IMR-90 (cell line): ENCODE measurements at regions not wholly inside any gene's neighbourhood (a gene's known extent, or its start where the extent isn't known, plus 50 kb on each side); places are given as distances from the start of the nearest gene placed in this dataset.

Source experiments
- ATAC-seq: fragments of 200-7000 bp; cut with Tn5 transposase; 2 replicates; pipeline ENCODE4 v1.9.1; 2020; ENCODE audit warnings: low read depth, mild to moderate bottlenecking, moderate library complexity
- BruUV-seq: library from RNA; stranded (reverse); fragments of 400-500 nt; replicated peaks from 2 replicates; lab custom pipeline; 2021; lab: Mats Ljungman, UMichigan
- CTCF ChIA-PET: fragments of 300-600 bp; formaldehyde crosslinking; extraction: SDS; loops from one replicate; lab custom pipeline; 2021; ENCODE audit warnings: antibody characterized with exemption; lab: Yijun Ruan, JAX
- POLR2A ChIA-PET: fragments of 300-600 bp; sonication (Branson Sonifier 250); formaldehyde crosslinking; loops from one replicate; lab custom pipeline; 2022; ENCODE audit warnings: antibody characterized with exemption; ENCODE audit not compliant: unreplicated experiment; lab: Charles Lee
- DNase-seq: peaks from one replicate; pipeline ENCODE4 v3.0.0; 2013
- H2AFZ ChIP-seq: replicated peaks from 2 replicates; pipeline ENCODE3; 2013; ENCODE audit warnings: low read length, mild to moderate bottlenecking; ENCODE audit not compliant: poor library complexity
- H2AK5ac ChIP-seq: 2 replicates; pipeline ENCODE4 v1.6.1; 2013; ENCODE audit warnings: low read depth, low read length, inconsistent platforms
- H2AK9ac ChIP-seq: replicated peaks from 2 replicates; pipeline ENCODE3; 2013; ENCODE audit warnings: mild to moderate bottlenecking, low read depth, low read length, moderate library complexity; ENCODE audit not compliant: poor library complexity
- H2BK120ac ChIP-seq: 2 replicates; pipeline ENCODE4 v1.6.1; 2013; ENCODE audit warnings: low read depth, low read length, inconsistent platforms
- H2BK15ac ChIP-seq: 3 replicates; pipeline ENCODE4 v1.6.1; 2013; ENCODE audit warnings: low read depth, low read length, inconsistent platforms
- H2BK20ac ChIP-seq: 2 replicates; pipeline ENCODE4 v1.6.1; 2013; ENCODE audit warnings: low read depth, mild to moderate bottlenecking, inconsistent platforms, low read length, moderate library complexity
- H2BK5ac ChIP-seq: 2 replicates; pipeline ENCODE4 v1.6.1; 2013; ENCODE audit warnings: mild to moderate bottlenecking, low read depth, low read length, inconsistent platforms; ENCODE audit not compliant: poor library complexity, severe bottlenecking
- H3K14ac ChIP-seq: replicated peaks from 2 replicates; pipeline ENCODE4 v1.6.1; 2013; ENCODE audit warnings: low read depth, low read length, inconsistent platforms
- H3K18ac ChIP-seq: 2 replicates; pipeline ENCODE4 v1.6.1; 2013; ENCODE audit warnings: low read depth, low read length, control low read depth
- H3K23ac ChIP-seq: 2 replicates; pipeline ENCODE4 v1.6.1; 2013; ENCODE audit warnings: low read depth, low read length, inconsistent platforms
- H3K27ac ChIP-seq: 2 replicates; pipeline ENCODE4 v1.5.1; 2013; ENCODE audit warnings: mild to moderate bottlenecking, control low read depth, low read length; ENCODE audit not compliant: insufficient read depth
- H3K27me3 ChIP-seq: 2 replicates; pipeline ENCODE4 v1.6.1; 2013; ENCODE audit warnings: low read length; ENCODE audit not compliant: control insufficient read depth, insufficient read depth
- H3K36me3 ChIP-seq: 2 replicates; pipeline ENCODE4 v1.6.1; 2013; ENCODE audit warnings: low read length, mixed read lengths; ENCODE audit not compliant: control insufficient read depth, insufficient read depth
- H3K4ac ChIP-seq: 2 replicates; pipeline ENCODE4 v1.6.1; 2013; ENCODE audit warnings: low read depth, low read length, inconsistent platforms
- H3K4me1 ChIP-seq: 2 replicates; pipeline ENCODE4 v1.6.1; 2013; ENCODE audit warnings: low read length, mixed read lengths; ENCODE audit not compliant: control insufficient read depth, insufficient read depth
- H3K4me2 ChIP-seq: 2 replicates; pipeline ENCODE4 v1.6.1; 2013; ENCODE audit warnings: low read depth, mild to moderate bottlenecking, control low read depth, low read length, moderate library complexity
- H3K4me3 ChIP-seq: 2 replicates; pipeline ENCODE4 v1.5.1; 2013; ENCODE audit warnings: low read depth, mild to moderate bottlenecking, control low read depth, low read length, moderate library complexity; ENCODE audit not compliant: insufficient read depth
- H3K56ac ChIP-seq: 2 replicates; pipeline ENCODE4 v1.6.1; 2013; ENCODE audit warnings: low read length, inconsistent platforms; ENCODE audit not compliant: insufficient read depth; ENCODE audit errors: extremely low read depth
- H3K79me1 ChIP-seq, 2 experiments: 2 replicates each; pipeline ENCODE4 v1.6.1; 2013; ENCODE audit warnings: low read length in 2 of 2, inconsistent platforms in 1 of 2, low read depth in 1 of 2
- H3K9ac ChIP-seq: 2 replicates; pipeline ENCODE4 v1.6.1; 2013; ENCODE audit warnings: low read depth, low read length, control low read depth
- H3K9me1 ChIP-seq: 2 replicates; pipeline ENCODE4 v1.6.1; 2013; ENCODE audit warnings: low read length, inconsistent platforms; ENCODE audit not compliant: insufficient read depth
- H3K9me3 ChIP-seq: 2 replicates; pipeline ENCODE4 v1.6.1; 2013; ENCODE audit warnings: low read length; ENCODE audit not compliant: control insufficient read depth, insufficient read depth
- H4K20me1 ChIP-seq: 2 replicates; pipeline ENCODE4 v1.6.1; 2013; ENCODE audit warnings: low read length, inconsistent platforms; ENCODE audit not compliant: insufficient read depth
- H4K5ac ChIP-seq: 2 replicates; pipeline ENCODE4 v1.6.1; 2013; ENCODE audit warnings: mild to moderate bottlenecking, low read depth, low read length, control low read depth
- H4K8ac ChIP-seq, 2 experiments: 2 replicates each; pipeline ENCODE4 v1.6.1; 2013; ENCODE audit warnings: low read depth in 2 of 2, low read length in 2 of 2, control low read depth in 1 of 2, inconsistent platforms in 1 of 2
- H4K91ac ChIP-seq: 2 replicates; pipeline ENCODE4 v1.6.1; 2013; ENCODE audit warnings: low read depth, low read length, inconsistent platforms; ENCODE audit not compliant: insufficient read depth
- CEBPB ChIP-seq: IDR thresholded peaks from 2 replicates; pipeline ENCODE4 v1.6.1; 2012; ENCODE audit warnings: low read depth, low read length, improper control_type of control experiment
- CHD1 ChIP-seq: IDR thresholded peaks from 2 replicates; pipeline ENCODE4 v1.6.1; 2012; ENCODE audit warnings: low read depth, low read length, improper control_type of control experiment
- CTCF ChIP-seq: conservative IDR thresholded peaks from 2 replicates; pipeline ENCODE4 v1.5.1; 2012; ENCODE audit warnings: mild to moderate bottlenecking, low read depth, low read length, improper control_type of control experiment
- ELK1 ChIP-seq: fragments of 150-350 bp; IDR thresholded peaks from 2 replicates; pipeline ENCODE4 v1.6.1; 2016; ENCODE audit warnings: low read depth, mild to moderate bottlenecking, low read length, moderate library complexity, borderline replicate concordance
- FOS ChIP-seq: fragments of 150-350 bp; IDR thresholded peaks from 2 replicates; pipeline ENCODE4 v1.6.1; 2016; ENCODE audit warnings: low read depth, low read length
- MAZ ChIP-seq: IDR thresholded peaks from 2 replicates; pipeline ENCODE4 v1.6.1; 2012; ENCODE audit warnings: low read depth, mild to moderate bottlenecking, low read length, improper control_type of control experiment, moderate library complexity, borderline replicate concordance
- NFE2L2 ChIP-seq: fragments of 150-350 bp; IDR thresholded peaks from 2 replicates; pipeline ENCODE4 v1.6.1; 2016; ENCODE audit warnings: low read depth, mild to moderate bottlenecking, low read length
- RAD21 ChIP-seq: IDR thresholded peaks from 2 replicates; pipeline ENCODE4 v1.6.1; 2012; ENCODE audit warnings: low read length, improper control_type of control experiment
- RFX5 ChIP-seq: IDR thresholded peaks from 2 replicates; pipeline ENCODE4 v1.8.0; 2012; ENCODE audit warnings: low read depth, mild to moderate bottlenecking, low read length, moderate library complexity
- USF2 ChIP-seq: fragments of 150-350 bp; IDR thresholded peaks from 2 replicates; pipeline ENCODE4 v1.6.1; 2017; ENCODE audit warnings: mild to moderate bottlenecking, antibody characterized with exemption, low read length, low read depth
- WGBS, 2 experiments: methylation state at CpG; one replicate each; pipeline versions ENCODE4 v1.1.5 to v1.1.7; 2013; ENCODE audit warnings: missing lambda C conversion rate in 2 of 2; ENCODE audit not compliant: insufficient read length in 1 of 2; ENCODE audit errors: extremely low coverage in 2 of 2; 5-methylcytosine and 5-hydroxymethylcytosine counted together
- dilution Hi-C: fragments of 300-500 bp; cut with HindIII; formaldehyde crosslinking; loops from one replicate; pipeline ENCODE4 v1.14.3; 2018; ENCODE audit warnings: low sequenced_read_pairs; ENCODE audit not compliant: unreplicated experiment
- in situ Hi-C: fragments of 300-500 bp; cut with MboI; formaldehyde crosslinking; loops from 3 replicates; pipeline ENCODE4 v1.14.3; 2019; ENCODE audit warnings: low sequenced_read_pairs, inconsistent platforms, mixed read lengths
- intact Hi-C: fragments of 100-400 bp; cut with micrococcal nuclease; formaldehyde crosslinking; loops from 2 replicates; pipeline ENCODE4 v1.10.0; 2022

- Histone ChIP-seq H4K91ac (no peak overlapping the region), H3K9ac (no peak overlapping the region), H2BK120ac (no peak overlapping the region), H2AFZ (no peak overlapping the region), H3K36me3 (no peaks in the 10 kb centered on the region), H3K23ac (no peak overlapping the region), H3K4me1 (no peaks in the 10 kb centered on the region), H2AK9ac (no peak overlapping the region), H3K4me3 (no peak overlapping the region), H3K56ac (no peak overlapping the region), H3K4ac (no peak overlapping the region), H4K5ac (no peak overlapping the region), H2AK5ac (no peak overlapping the region), H4K8ac (no peak overlapping the region), H3K18ac (no peak overlapping the region), H2BK20ac (no peak overlapping the region), H2BK5ac (no peak overlapping the region), H3K4me2 (no peak overlapping the region), H3K27ac (no peak overlapping the region), H3K9me1 (no peaks in the 10 kb centered on the region), H3K79me1 (no peaks in the 10 kb centered on the region), H3K14ac (no peak overlapping the region), H3K27me3 (peaks cover 5% of the 10 kb centered on the region; the same call in 1 of the 2 replicates), H4K20me1 (no peaks in the 10 kb centered on the region), H2BK15ac (no peak overlapping the region), H3K9me3 (no peaks in the 10 kb centered on the region)
- in situ Hi-C loops (no loop called here), dilution Hi-C loops (no loop called here), intact Hi-C loops (no loop called here)
- no CpG with 5 or more reads among the region's 2 CpGs for WGBS, 2 experiments
- ATAC-seq (no peak), DNase-seq (no peak)
- no TSS peak for BruUV-seq
- TF ChIP-seq MAZ = no peak
- no peak for TF ChIP-seq NFE2L2
- TF ChIP-seq CHD1 = no peak
- TF ChIP-seq CTCF = no peak
- TF ChIP-seq CEBPB = no peak
- TF ChIP-seq RFX5 = no peak
- no peak for TF ChIP-seq FOS
- TF ChIP-seq ELK1 = no peak
- no peak for TF ChIP-seq USF2
- TF ChIP-seq RAD21 = no peak
- ChIA-PET POLR2A (no interaction called here), CTCF (no interaction called here)
Measured at GRCh38 chr14:34218881-34219280, 243.2 kb downstream of the SPTSSA start.
